Activated CD8-positive, alpha-beta memory T cell treated with anti-CD3 and anti-CD28 coated beads, Interleukin-2, amount 50 U/mL, for 4 hours (primary cell): ENCODE measurements at regions not wholly inside any gene's neighbourhood (a gene's known extent, or its start where the extent isn't known, plus 50 kb on each side); places are given as distances from the start of the nearest gene placed in this dataset.
"Not testable (repeated sequence)": the region's sequence is repeated elsewhere in the genome, so short reads cannot be mapped to it uniquely, and the experiment has no call there.

Experiments
- DNase-seq: peaks from one replicate; pipeline ENCODE4 v3.0.0-alpha.2; 2020

- no peak for DNase-seq
These were observed 77.0 kb downstream of the MRPL14 start for GRCh38 chr6:44049989-44050871.

GRCh38 chr6:44049163-44049988 lies 77.9 kb downstream of the MRPL14 start:
- no peak for DNase-seq

- DNase-seq: no peak
These were observed 79.0 kb downstream of the MRPL14 start for GRCh38 chr6:44048277-44048676.

GRCh38 chr6:44047801-44048200 lies 79.5 kb downstream of the MRPL14 start:
- no peak for DNase-seq

- DNase-seq: no peak
These were observed 80.1 kb downstream of the MRPL14 start for GRCh38 chr6:44047179-44047546.

- no peak for DNase-seq
These were observed 80.6 kb downstream of the MRPL14 start for GRCh38 chr6:44046516-44047178.

- DNase-seq: no peak
These were observed 81.6 kb downstream of the MRPL14 start for GRCh38 chr6:44045672-44046015.

GRCh38 chr6:44044940-44045671 lies 82.1 kb downstream of the MRPL14 start:
- DNase-seq: no peak

GRCh38 chr6:44044154-44044539 lies 83.1 kb downstream of the MRPL14 start:
- DNase-seq: no peak

GRCh38 chr6:44043479-44044153 lies 83.6 kb downstream of the MRPL14 start:
- DNase-seq: no peak

GRCh38 chr6:44042989-44043478 lies 84.2 kb downstream of the MRPL14 start:
- no peak for DNase-seq

GRCh38 chr6:44042261-44042988 lies 84.8 kb downstream of the MRPL14 start:
- DNase-seq: no peak

- DNase-seq: no peak
These were observed 85.6 kb downstream of the MRPL14 start for GRCh38 chr6:44041461-44042260.

GRCh38 chr6:44040786-44041185 lies 86.5 kb downstream of the MRPL14 start:
- no peak for DNase-seq

- no peak for DNase-seq
These were observed 87.4 kb downstream of the MRPL14 start for GRCh38 chr6:44039839-44040350.

GRCh38 chr6:44039191-44039719 lies 88.0 kb downstream of the MRPL14 start:
- no peak for DNase-seq

- no peak for DNase-seq
These were observed 88.6 kb downstream of the MRPL14 start for GRCh38 chr6:44038543-44039065.

- DNase-seq: no peak
These were observed 89.3 kb downstream of the MRPL14 start for GRCh38 chr6:44037847-44038542.

- not testable (repeated sequence) for DNase-seq
These were observed 90.0 kb downstream of the MRPL14 start for GRCh38 chr6:44037276-44037675.
